Epithelial cell of esophagus (primary cell): ENCODE measurements at regions not wholly inside any gene's neighbourhood (a gene's known extent, or its start where the extent isn't known, plus 50 kb on each side); places are given as distances from the start of the nearest gene placed in this dataset.

Experiments used
- DNase-seq: peaks from one replicate; pipeline ENCODE4 v3.0.0; 2010; ENCODE audit warnings: low read depth
- H3K4me3 ChIP-seq: 2 replicates; pipeline ENCODE4 v1.5.1; 2011; ENCODE audit warnings: mild to moderate bottlenecking, low read length, control low read depth
- CTCF ChIP-seq: IDR thresholded peaks from 2 replicates; pipeline ENCODE4 v1.5.1; 2011; ENCODE audit warnings: low read depth, mild to moderate bottlenecking, low read length, control low read depth, inconsistent platforms; ENCODE audit not compliant: insufficient read depth; ENCODE audit errors: missing control alignments

- H3K4me3 ChIP-seq = no peak overlapping the region
- DNase-seq = peak; percentile 44
- TF ChIP-seq CTCF = no peak
Observed at GRCh38 chr7:46080595-46081159, 159.6 kb upstream of the IGFBP3 start.

GRCh38 chr7:46079421-46079820 lies 158.3 kb upstream of the IGFBP3 start:
- no peak for DNase-seq
- TF ChIP-seq CTCF = no peak
- H3K4me3 ChIP-seq = no peak overlapping the region

- no peak overlapping the region for H3K4me3 ChIP-seq
- TF ChIP-seq CTCF = no peak
- DNase-seq = no peak
Observed at GRCh38 chr7:46076527-46076926, 155.5 kb upstream of the IGFBP3 start.

GRCh38 chr7:46072722-46073121 lies 151.7 kb upstream of the IGFBP3 start:
- no peak for TF ChIP-seq CTCF
- DNase-seq = peak; percentile 66

GRCh38 chr7:46071601-46072000 lies 150.5 kb upstream of the IGFBP3 start:
- H3K4me3 ChIP-seq = no peak overlapping the region
- peak; percentile 26 for DNase-seq
- no peak for TF ChIP-seq CTCF

More at GRCh38 chr7:46072722-46073121, 151.7 kb upstream of the IGFBP3 start:
- H3K4me3 ChIP-seq = no peak overlapping the region

GRCh38 chr7:46071076-46071475 lies 150.0 kb upstream of the IGFBP3 start:
- TF ChIP-seq CTCF = no peak
- H3K4me3 ChIP-seq = no peak overlapping the region
- peak; percentile 10 for DNase-seq

GRCh38 chr7:46068159-46068558 lies 147.1 kb upstream of the IGFBP3 start:
- no peak overlapping the region for H3K4me3 ChIP-seq
- no peak for DNase-seq
- TF ChIP-seq CTCF = no peak
